ENCODE measurements at regions not wholly inside any gene's neighbourhood (a gene's known extent, or its start where the extent isn't known, plus 50 kb on each side); places are given as distances from the start of the nearest gene placed in this dataset.

DNA sequence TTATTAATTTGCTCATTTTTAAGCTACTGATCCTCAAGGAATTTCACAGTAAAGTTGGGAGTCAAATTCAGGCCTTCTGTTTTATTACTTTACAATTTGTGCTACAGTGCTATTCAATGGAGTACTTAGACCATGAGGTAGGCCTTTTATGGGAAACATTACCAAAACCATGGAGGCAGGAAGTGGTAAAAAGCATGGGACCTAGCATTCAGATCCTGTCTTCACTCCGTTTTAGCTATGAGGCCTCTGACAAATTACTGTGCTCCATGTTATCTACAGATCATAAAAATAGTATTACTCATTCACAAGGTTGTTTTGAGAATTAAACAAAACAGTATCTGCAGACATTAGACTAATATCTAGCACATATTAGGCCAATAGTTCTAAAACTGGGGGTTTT, 140.6 kb upstream of the SLITRK3 start:
- H3K4me1 ChIP-seq (ENCODE audit: control insufficient read depth, insufficient read depth, low read length), result no peaks in the 10 kb centered on the region
- intact Hi-C loops (cut with DNase I), result no loop called here
- H3K9me3 ChIP-seq (ENCODE audit: control insufficient read depth, low read length), result no peaks in the 10 kb centered on the region
- DNase-seq (no peak), ATAC-seq (no peak)
- 35% methylated on average over 1 of the region's 1 CpG for WGBS
- no peaks in the 10 kb centered on the region for H3K27me3 ChIP-seq (ENCODE audit: control insufficient read depth, insufficient read depth)
- H3K4me3 ChIP-seq (ENCODE audit: low read length), result no peak overlapping the region
- no peak overlapping the region for H3K27ac ChIP-seq (ENCODE audit: low read length)
